ENCODE measurements at regions not wholly inside any gene's neighbourhood (a gene's known extent, or its start where the extent isn't known, plus 50 kb on each side); places are given as distances from the start of the nearest gene placed in this dataset.

GRCh38 chr7:25642849-25643248 lies 414.6 kb upstream of the NPVF start:
- TF ChIP-seq CTCF (conservative IDR thresholded peaks at IDR 0.05; ENCODE audit: low read depth, low read length) (no peak), EZH2 (IDR thresholded peaks at IDR 0.05; ENCODE audit: borderline replicate concordance, low read depth, low read length, poor library complexity, severe bottlenecking) (no peak)
